HL-60 (cell line): ENCODE measurements at regions not wholly inside any gene's neighbourhood (a gene's known extent, or its start where the extent isn't known, plus 50 kb on each side); places are given as distances from the start of the nearest gene placed in this dataset.

ENCODE experiments used
- GABPA ChIP-seq: IDR thresholded peaks from 2 replicates; pipeline ENCODE4 v1.6.1; 2012; ENCODE audit warnings: low read depth
- POLR2AphosphoS5 ChIP-seq: IDR thresholded peaks from 2 replicates; pipeline ENCODE4 v1.6.1; 2012; ENCODE audit warnings: low read depth
- REST ChIP-seq: IDR thresholded peaks from 2 replicates; pipeline ENCODE4 v1.6.1; 2012; ENCODE audit warnings: low read depth; ENCODE audit not compliant: insufficient replicate concordance
- TF ChIP-seq, protein P1 (sequence below): IDR thresholded peaks from one replicate; pipeline ENCODE4 v1.5.1; 2011; ENCODE audit warnings: low read length, control low read depth, inconsistent platforms; ENCODE audit not compliant: insufficient read depth

GRCh38 chr9:75231167-75231566 lies 142.9 kb downstream of the OSTF1 start:
- TF ChIP-seq, protein P1, sequence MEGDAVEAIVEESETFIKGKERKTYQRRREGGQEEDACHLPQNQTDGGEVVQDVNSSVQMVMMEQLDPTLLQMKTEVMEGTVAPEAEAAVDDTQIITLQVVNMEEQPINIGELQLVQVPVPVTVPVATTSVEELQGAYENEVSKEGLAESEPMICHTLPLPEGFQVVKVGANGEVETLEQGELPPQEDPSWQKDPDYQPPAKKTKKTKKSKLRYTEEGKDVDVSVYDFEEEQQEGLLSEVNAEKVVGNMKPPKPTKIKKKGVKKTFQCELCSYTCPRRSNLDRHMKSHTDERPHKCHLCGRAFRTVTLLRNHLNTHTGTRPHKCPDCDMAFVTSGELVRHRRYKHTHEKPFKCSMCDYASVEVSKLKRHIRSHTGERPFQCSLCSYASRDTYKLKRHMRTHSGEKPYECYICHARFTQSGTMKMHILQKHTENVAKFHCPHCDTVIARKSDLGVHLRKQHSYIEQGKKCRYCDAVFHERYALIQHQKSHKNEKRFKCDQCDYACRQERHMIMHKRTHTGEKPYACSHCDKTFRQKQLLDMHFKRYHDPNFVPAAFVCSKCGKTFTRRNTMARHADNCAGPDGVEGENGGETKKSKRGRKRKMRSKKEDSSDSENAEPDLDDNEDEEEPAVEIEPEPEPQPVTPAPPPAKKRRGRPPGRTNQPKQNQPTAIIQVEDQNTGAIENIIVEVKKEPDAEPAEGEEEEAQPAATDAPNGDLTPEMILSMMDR: no peak
- TF ChIP-seq GABPA: no peak
- no peak for TF ChIP-seq REST
- no peak for TF ChIP-seq POLR2AphosphoS5
